ENCODE measurements at regions not wholly inside any gene's neighbourhood (a gene's known extent, or its start where the extent isn't known, plus 50 kb on each side); places are given as distances from the start of the nearest gene placed in this dataset.

DNA sequence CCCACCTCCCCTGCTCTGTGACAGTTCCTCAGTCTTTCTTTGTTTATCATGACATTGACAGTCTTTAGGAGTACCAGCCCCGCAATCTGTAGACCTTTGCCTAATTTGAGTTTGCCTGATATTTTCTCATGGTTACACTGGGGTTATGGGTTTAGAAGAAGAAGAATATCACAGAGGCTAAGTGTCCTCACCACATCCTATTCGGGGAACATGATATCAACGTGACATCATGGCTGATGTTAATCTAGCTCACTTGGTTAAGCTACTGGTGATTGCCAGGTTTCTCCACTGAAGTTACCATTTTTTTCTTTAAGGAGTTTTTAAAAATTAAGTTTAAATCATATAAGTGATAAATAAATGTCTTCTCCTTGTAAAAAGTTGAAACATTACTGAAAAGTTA lies 127.5 kb downstream of the CEP57L1 start:
- no peak overlapping the region for H3K4me3 ChIP-seq (ENCODE audit: low read depth, low read length)
- TF ChIP-seq, protein P1, sequence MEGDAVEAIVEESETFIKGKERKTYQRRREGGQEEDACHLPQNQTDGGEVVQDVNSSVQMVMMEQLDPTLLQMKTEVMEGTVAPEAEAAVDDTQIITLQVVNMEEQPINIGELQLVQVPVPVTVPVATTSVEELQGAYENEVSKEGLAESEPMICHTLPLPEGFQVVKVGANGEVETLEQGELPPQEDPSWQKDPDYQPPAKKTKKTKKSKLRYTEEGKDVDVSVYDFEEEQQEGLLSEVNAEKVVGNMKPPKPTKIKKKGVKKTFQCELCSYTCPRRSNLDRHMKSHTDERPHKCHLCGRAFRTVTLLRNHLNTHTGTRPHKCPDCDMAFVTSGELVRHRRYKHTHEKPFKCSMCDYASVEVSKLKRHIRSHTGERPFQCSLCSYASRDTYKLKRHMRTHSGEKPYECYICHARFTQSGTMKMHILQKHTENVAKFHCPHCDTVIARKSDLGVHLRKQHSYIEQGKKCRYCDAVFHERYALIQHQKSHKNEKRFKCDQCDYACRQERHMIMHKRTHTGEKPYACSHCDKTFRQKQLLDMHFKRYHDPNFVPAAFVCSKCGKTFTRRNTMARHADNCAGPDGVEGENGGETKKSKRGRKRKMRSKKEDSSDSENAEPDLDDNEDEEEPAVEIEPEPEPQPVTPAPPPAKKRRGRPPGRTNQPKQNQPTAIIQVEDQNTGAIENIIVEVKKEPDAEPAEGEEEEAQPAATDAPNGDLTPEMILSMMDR (conservative IDR thresholded peaks at IDR 0.05; ENCODE audit: low read depth, low read length): no peak
- DNase-seq (ENCODE audit: low read depth): no peak

DNA sequence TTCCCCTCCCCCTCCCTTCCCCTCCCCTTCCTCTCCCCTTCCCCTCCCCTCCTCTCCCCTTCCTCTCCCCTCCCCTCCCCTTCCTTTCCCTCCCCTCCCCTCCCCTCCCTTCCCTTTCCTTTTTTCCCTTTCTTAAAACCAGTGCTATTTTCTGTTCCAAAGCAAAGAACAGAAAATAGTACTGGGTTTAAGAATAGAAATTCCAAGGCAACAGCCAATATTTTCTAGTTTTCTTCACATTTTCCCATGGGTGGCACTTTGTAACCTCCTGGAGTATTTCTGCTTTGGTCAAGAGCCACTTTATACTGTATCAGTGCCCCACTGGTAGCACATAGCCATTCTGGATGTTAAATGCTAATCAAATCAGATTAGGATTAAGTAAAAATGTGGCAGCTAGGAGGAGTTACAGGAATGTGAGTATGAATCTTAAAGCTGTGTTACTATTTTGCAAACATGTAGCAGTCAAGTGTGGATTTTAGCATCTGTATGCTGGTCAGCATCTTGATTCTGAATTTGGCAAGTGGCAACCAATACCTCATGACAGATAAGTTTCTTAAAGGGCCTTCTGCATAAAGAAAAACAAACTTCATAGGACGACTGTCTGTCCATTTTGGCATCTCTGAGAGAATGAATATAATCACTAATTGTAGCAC lies 126.4 kb downstream of the CEP57L1 start:
- DNase-seq (ENCODE audit: low read depth): no peak
- TF ChIP-seq, protein P1 (conservative IDR thresholded peaks at IDR 0.05; ENCODE audit: low read depth, low read length): no peak
- H3K4me3 ChIP-seq (ENCODE audit: low read depth, low read length): no peak overlapping the region

Measured in epithelial cell of proximal tubule (primary cell).